Esophagus muscularis mucosa (tissue), 4 donors: ENCODE measurements at regions not wholly inside any gene's neighbourhood (a gene's known extent, or its start where the extent isn't known, plus 50 kb on each side); places are given as distances from the start of the nearest gene placed in this dataset.

Experiments
- DNase-seq: peaks from one replicate; pipeline ENCODE4 v3.0.0-alpha.2; 2017; ENCODE audit errors: extremely low spot score
- H3K27ac ChIP-seq, 4 donors: fragments of 200-600 bp; sonication (generic); replicated peaks in 1 of 4; 1 replicate in 3 of 4; 2 replicates in 1 of 4; pipeline ENCODE4 v1.5.1; 2016 to 2019; ENCODE audit warnings: mild to moderate bottlenecking in 1 of 4
- H3K27me3 ChIP-seq, 4 donors: fragments of 200-600 bp; sonication (generic); one replicate each; pipeline versions ENCODE4 v1.5.1 to v1.6.0; 2016 to 2019
- H3K36me3 ChIP-seq, 4 donors: fragments of 200-600 bp; sonication (generic); one replicate each; pipeline ENCODE4 v1.5.1; 2016 to 2019
- H3K4me1 ChIP-seq, 4 donors: fragments of 200-600 bp; sonication (generic); one replicate each; pipeline ENCODE4 v1.5.1; 2016 to 2019
- H3K4me3 ChIP-seq, 4 donors: fragments of 200-600 bp; sonication (generic); 1 replicate in 2 of 4; 2 replicates in 2 of 4; pipeline ENCODE4 v1.5.1; 2016 to 2019; ENCODE audit warnings: mild to moderate bottlenecking in 4 of 4, moderate library complexity in 1 of 4
- H3K9me3 ChIP-seq, 4 donors: fragments of 200-600 bp; sonication (generic); 1 replicate in 3 of 4; 2 replicates in 1 of 4; pipeline ENCODE4 v1.5.1; 2016 to 2019
- EP300 ChIP-seq: sonication (generic); formaldehyde crosslinking; IDR thresholded peaks from one replicate; pipeline ENCODE4 v1.6.1; 2017; ENCODE audit warnings: antibody characterized with exemption
- POLR2A ChIP-seq: fragments of 450-650 bp; IDR thresholded peaks from one replicate; pipeline ENCODE4 v1.6.1; 2017; ENCODE audit warnings: antibody characterized with exemption, moderate library complexity, mild to moderate bottlenecking, low read depth
- POLR2AphosphoS5 ChIP-seq, 2 donors: sonication (generic); formaldehyde crosslinking; IDR thresholded peaks; one replicate each; pipeline ENCODE4 v1.6.1; 2017; ENCODE audit warnings: antibody characterized with exemption in 2 of 2
- WGBS: methylation state at CpG from one replicate; pipeline ENCODE4 v1.1.5; 2018; 5-methylcytosine and 5-hydroxymethylcytosine counted together
- intact Hi-C: fragments of 100-400 bp; cut with DNase I; formaldehyde crosslinking; loops from one replicate; pipeline ENCODE4 v1.15.1; 2023
- TF ChIP-seq, protein P1 (sequence below), 3 experiments: fragments of 200-600 bp in 2 of 3; fragments of 450-650 bp in 1 of 3; sonication (generic) in 2 of 3; IDR thresholded peaks; one replicate each; pipeline ENCODE4 v1.5.1; 2017 to 2019; ENCODE audit warnings: antibody characterized with exemption in 3 of 3, mild to moderate bottlenecking in 2 of 3, moderate library complexity in 1 of 3

DNA sequence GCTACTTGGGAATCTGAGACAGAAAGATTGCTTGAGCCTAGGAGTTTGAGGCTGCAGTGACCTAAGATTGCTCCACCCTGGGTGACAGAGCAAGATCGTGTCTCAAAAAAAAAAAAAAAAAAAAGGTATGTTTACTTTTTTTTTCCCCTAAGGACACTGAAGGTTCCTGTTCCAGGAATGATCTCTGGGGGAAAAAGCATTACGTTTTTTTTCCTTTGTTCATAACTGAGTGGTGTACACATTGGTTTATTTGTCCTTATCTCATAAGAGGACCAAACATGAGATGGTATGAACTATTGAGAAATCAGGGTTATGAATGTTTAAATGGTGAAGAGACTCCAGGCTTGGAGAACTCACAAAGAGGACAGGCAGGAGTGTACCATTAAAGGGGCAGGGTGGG, 120.4 kb upstream of the IL1RAPL2 start:
- intact Hi-C loops = no loop called here
- H3K36me3 ChIP-seq = no peaks in the 10 kb centered on the region
- H3K27ac ChIP-seq = no peak overlapping the region
- TF ChIP-seq, protein P1, sequence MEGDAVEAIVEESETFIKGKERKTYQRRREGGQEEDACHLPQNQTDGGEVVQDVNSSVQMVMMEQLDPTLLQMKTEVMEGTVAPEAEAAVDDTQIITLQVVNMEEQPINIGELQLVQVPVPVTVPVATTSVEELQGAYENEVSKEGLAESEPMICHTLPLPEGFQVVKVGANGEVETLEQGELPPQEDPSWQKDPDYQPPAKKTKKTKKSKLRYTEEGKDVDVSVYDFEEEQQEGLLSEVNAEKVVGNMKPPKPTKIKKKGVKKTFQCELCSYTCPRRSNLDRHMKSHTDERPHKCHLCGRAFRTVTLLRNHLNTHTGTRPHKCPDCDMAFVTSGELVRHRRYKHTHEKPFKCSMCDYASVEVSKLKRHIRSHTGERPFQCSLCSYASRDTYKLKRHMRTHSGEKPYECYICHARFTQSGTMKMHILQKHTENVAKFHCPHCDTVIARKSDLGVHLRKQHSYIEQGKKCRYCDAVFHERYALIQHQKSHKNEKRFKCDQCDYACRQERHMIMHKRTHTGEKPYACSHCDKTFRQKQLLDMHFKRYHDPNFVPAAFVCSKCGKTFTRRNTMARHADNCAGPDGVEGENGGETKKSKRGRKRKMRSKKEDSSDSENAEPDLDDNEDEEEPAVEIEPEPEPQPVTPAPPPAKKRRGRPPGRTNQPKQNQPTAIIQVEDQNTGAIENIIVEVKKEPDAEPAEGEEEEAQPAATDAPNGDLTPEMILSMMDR (IDR thresholded peaks at IDR 0.05) = no peak
- TF ChIP-seq EP300 (no peak), POLR2AphosphoS5 (IDR thresholded peaks at IDR 0.05) (no peak), POLR2A (no peak)
- no peaks in the 10 kb centered on the region for H3K4me1 ChIP-seq
- no peak for DNase-seq
- no peaks in the 10 kb centered on the region for H3K9me3 ChIP-seq
- 68% methylated on average over 2 of the region's 2 CpGs for WGBS
- H3K4me3 ChIP-seq = no peak overlapping the region
- no peaks in the 10 kb centered on the region for H3K27me3 ChIP-seq

DNA sequence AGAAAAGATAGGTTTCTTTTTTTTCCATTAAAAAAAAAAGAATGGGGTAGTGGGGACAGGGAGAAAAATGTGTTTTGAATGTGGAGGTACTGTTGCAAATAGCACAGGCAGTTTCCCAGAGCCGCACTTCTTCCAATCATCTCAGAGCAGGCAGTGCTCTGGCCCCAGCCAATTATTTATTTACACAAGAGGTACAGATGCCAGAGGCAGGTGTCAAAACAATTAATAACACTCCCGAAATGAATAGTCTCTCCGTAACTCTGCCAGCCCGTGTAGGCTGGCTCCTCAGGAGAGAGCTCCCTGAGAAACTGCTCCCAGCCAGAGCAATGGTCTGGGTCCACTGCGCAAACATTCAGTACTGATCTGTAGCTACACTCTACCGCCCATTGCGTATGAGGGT, 130.8 kb upstream of the IL1RAPL2 start:
- no peak for DNase-seq
- no peaks in the 10 kb centered on the region for H3K4me1 ChIP-seq
- intact Hi-C loops = no loop called here
- H3K9me3 ChIP-seq = no peaks in the 10 kb centered on the region
- WGBS = 50% methylated on average over 7 of the region's 7 CpGs
- H3K4me3 ChIP-seq = no peak overlapping the region
- no peak overlapping the region for H3K27ac ChIP-seq
- no peaks in the 10 kb centered on the region for H3K36me3 ChIP-seq
- TF ChIP-seq EP300 (no peak), POLR2A (no peak), POLR2AphosphoS5 (IDR thresholded peaks at IDR 0.05) (no peak)
- TF ChIP-seq, protein P1 (IDR thresholded peaks at IDR 0.05) = no peak
- H3K27me3 ChIP-seq = no peaks in the 10 kb centered on the region

- TF ChIP-seq POLR2AphosphoS5 (IDR thresholded peaks at IDR 0.05) = no peak
- no peak for TF ChIP-seq POLR2A
- TF ChIP-seq EP300 = no peak
- TF ChIP-seq, protein P1 (IDR thresholded peaks at IDR 0.05) = no peak
- H3K4me1 ChIP-seq = no peaks in the 10 kb centered on the region
- intact Hi-C loops = no loop called here
- no peak for DNase-seq
- no peak overlapping the region for H3K4me3 ChIP-seq
- H3K9me3 ChIP-seq = no peaks in the 10 kb centered on the region
- H3K27ac ChIP-seq = no peak overlapping the region
- 76% methylated on average over 3 of the region's 3 CpGs for WGBS
- no peaks in the 10 kb centered on the region for H3K36me3 ChIP-seq
- H3K27me3 ChIP-seq = no peaks in the 10 kb centered on the region
Measured at GRCh38 chrX:104432321-104432720, 133.7 kb upstream of the IL1RAPL2 start.

GRCh38 chrX:104430742-104431119, 135.3 kb upstream of the IL1RAPL2 start:
- Histone ChIP-seq H3K27ac (no peak overlapping the region), H3K4me3 (no peak overlapping the region), H3K27me3 (no peaks in the 10 kb centered on the region), H3K9me3 (no peaks in the 10 kb centered on the region), H3K36me3 (no peaks in the 10 kb centered on the region), H3K4me1 (no peaks in the 10 kb centered on the region)
- TF ChIP-seq POLR2A = no peak
- no peak for TF ChIP-seq POLR2AphosphoS5 (IDR thresholded peaks at IDR 0.05)
- TF ChIP-seq, protein P1 (IDR thresholded peaks at IDR 0.05) = no peak
- TF ChIP-seq EP300 = no peak
- DNase-seq = no peak
- 19% methylated on average over 1 of the region's 1 CpG for WGBS
- intact Hi-C loops = no loop called here

DNA sequence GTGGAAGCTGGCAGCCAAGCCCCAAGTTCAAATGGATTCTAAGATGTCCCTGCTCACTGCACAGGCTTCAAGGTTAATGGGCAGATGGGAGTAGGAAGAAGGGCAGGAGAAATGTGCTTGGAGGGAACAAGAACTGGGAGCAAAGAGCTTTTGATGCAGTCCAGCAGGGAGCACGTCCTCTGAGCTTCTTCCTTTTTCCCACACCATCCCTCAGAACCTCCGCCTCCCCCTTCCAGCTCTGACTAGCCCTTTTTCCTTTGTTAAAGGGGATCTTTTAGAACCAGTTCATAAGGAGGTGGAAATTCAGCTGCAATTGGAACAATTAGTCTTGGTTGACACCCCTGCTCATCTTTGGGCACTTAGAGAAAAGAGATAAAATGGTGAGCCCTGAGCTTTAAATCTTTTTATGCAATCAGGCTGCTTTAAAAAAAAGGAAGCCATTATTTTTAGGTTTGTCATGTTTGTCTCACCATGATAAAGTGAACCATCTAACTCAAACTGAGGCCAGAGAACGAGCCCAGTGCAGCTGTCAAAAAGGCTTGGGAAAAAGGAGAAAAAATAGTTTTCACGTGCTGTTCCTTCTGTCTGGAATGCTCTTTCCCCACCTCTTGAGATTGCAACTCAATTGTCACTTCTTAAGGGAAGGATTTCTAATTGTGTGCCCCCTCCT, 135.8 kb upstream of the IL1RAPL2 start:
- 32% methylated on average over 4 of the region's 4 CpGs for WGBS
- H3K4me3 ChIP-seq = no peak overlapping the region

More for the DNA sequence above, 135.8 kb upstream of the IL1RAPL2 start:
- H3K27ac ChIP-seq = no peak overlapping the region
- no peaks in the 10 kb centered on the region for H3K4me1 ChIP-seq
- TF ChIP-seq POLR2A = no peak
- TF ChIP-seq POLR2AphosphoS5 (IDR thresholded peaks at IDR 0.05) = no peak
- TF ChIP-seq, protein P1 (IDR thresholded peaks at IDR 0.05) = no peak
- no peak for TF ChIP-seq EP300
- H3K9me3 ChIP-seq = no peaks in the 10 kb centered on the region
- H3K27me3 ChIP-seq = no peaks in the 10 kb centered on the region
- H3K36me3 ChIP-seq = no peaks in the 10 kb centered on the region
- intact Hi-C loops = no loop called here
- DNase-seq = no peak
